Omental fat pad (tissue), 3 donors: ENCODE measurements at regions not wholly inside any gene's neighbourhood (a gene's known extent, or its start where the extent isn't known, plus 50 kb on each side); places are given as distances from the start of the nearest gene placed in this dataset.

ENCODE experiments used
- ATAC-seq: fragments of 150-250 bp; one replicate; pipeline ENCODE4 v1.9.1; 2016; ENCODE audit warnings: mild to moderate bottlenecking, moderate library complexity; ENCODE audit not compliant: low FRiP score
- DNase-seq: peaks from one replicate; pipeline ENCODE4 v3.0.0-alpha.2; 2019; ENCODE audit warnings: low spot score
- TF ChIP-seq, protein P1 (sequence below), 3 donors: fragments of 450-650 bp; IDR thresholded peaks; one replicate each; pipeline ENCODE4 v1.5.1; 2016 to 2017; ENCODE audit warnings: antibody characterized with exemption in 3 of 3, mild to moderate bottlenecking in 3 of 3, moderate library complexity in 2 of 3

GRCh38 chr5:40386289-40386688, 293.4 kb upstream of the PTGER4 start:
- no peak for DNase-seq
- no peak for ATAC-seq
- TF ChIP-seq, protein P1, sequence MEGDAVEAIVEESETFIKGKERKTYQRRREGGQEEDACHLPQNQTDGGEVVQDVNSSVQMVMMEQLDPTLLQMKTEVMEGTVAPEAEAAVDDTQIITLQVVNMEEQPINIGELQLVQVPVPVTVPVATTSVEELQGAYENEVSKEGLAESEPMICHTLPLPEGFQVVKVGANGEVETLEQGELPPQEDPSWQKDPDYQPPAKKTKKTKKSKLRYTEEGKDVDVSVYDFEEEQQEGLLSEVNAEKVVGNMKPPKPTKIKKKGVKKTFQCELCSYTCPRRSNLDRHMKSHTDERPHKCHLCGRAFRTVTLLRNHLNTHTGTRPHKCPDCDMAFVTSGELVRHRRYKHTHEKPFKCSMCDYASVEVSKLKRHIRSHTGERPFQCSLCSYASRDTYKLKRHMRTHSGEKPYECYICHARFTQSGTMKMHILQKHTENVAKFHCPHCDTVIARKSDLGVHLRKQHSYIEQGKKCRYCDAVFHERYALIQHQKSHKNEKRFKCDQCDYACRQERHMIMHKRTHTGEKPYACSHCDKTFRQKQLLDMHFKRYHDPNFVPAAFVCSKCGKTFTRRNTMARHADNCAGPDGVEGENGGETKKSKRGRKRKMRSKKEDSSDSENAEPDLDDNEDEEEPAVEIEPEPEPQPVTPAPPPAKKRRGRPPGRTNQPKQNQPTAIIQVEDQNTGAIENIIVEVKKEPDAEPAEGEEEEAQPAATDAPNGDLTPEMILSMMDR (IDR thresholded peaks at IDR 0.05): no peak

GRCh38 chr5:40385544-40385943, 294.2 kb upstream of the PTGER4 start:
- TF ChIP-seq, protein P1 (IDR thresholded peaks at IDR 0.05): no peak
- no peak for ATAC-seq
- DNase-seq: no peak

GRCh38 chr5:40384782-40385390, 294.8 kb upstream of the PTGER4 start:
- TF ChIP-seq, protein P1 (IDR thresholded peaks at IDR 0.05): no peak
- ATAC-seq (no peak), DNase-seq (no peak)

DNA sequence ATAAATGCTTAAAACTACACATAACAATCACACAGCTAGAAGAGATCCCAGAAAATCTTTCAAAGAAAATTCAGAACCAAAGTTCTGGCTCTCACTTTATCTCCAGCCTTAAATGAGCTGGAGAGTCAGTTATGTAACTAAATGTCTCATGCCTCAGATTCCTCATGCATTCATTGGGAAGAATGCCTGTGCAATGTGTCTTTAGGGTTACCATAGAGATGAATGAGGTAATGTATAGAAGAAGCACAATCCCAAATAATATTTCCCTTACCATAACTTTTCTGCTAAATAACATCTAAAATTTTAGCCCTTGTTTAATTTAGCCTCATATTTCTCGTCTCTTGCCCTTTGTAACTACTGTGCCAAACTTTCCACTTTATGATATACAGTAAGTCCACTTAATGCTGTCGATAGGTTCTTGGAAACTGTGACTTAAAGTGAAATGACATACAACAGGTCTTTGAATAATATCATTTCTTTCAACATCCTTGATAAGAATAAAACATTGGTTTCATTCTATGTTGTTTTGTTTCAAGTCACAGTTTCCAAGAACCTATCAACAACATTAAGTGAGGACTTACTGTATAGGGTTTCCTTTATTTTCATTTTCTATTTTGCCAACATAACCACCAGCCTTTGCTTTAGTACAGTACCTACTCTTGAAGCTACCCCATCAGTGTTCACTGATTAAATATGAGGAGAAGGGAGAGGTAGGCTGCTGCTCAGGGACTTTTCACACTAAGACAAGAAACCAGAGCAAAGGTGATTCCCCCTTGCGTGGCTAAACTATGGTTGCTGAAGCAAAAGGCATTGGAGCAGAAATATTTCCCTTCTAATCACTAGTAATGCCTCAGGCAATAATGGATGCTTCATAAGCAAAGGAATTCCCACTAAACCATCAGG, 295.7 kb upstream of the PTGER4 start:
- TF ChIP-seq, protein P1 (IDR thresholded peaks at IDR 0.05): no peak
- ATAC-seq: no peak

DNA sequence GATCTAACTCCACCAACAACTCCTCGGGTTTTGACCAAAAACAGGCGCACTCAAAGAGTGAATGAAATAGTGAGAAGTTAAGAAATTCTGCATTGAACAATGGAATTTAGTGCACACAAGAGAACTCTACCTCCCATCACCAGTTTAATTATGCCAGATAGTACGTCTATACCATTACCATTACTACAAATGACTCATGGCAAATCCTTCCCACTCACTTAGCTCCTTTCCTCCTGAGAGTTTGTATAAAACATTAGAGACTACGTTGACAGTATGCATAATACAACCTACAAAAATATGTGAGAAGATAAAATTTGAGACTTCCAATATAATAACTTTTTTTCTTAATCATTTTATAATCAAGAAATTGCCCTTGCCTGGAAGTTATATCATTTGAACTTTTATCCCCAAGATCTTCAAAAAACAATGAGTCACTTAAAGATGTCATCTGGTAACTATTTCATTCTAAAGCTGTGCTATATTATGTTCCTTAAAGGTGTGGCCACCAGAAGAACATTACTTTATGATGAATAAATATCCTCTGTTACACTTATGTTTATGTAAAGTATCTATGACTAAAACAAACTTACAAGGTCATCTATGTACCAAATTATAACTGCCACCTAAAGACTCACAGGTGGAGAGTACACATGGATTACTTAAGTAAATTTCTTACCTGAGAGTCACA, 297.9 kb upstream of the PTGER4 start:
- TF ChIP-seq, protein P1 (IDR thresholded peaks at IDR 0.05): no peak
- DNase-seq (no peak), ATAC-seq (no peak)

More for the DNA sequence above, 295.7 kb upstream of the PTGER4 start:
- DNase-seq: no peak

GRCh38 chr5:40381016-40381415, 298.7 kb upstream of the PTGER4 start:
- DNase-seq: no peak
- no peak for ATAC-seq
- TF ChIP-seq, protein P1 (IDR thresholded peaks at IDR 0.05): no peak
